Natural killer cell treated with Interleukin-12 subunit alpha and Interleukin-12 subunit beta and Interleukin-15 and Interleukin-18, amount 100 ng/mL, for 72 hours (primary cell): ENCODE measurements at regions not wholly inside any gene's neighbourhood (a gene's known extent, or its start where the extent isn't known, plus 50 kb on each side); places are given as distances from the start of the nearest gene placed in this dataset.

Experiments used
- ATAC-seq, 2 donors: fragments of 150-1000 bp; cut with Tn5 transposase in 1 of 2; sonication (Bioruptor Pico), chemical (Tn5 transposase) in 1 of 2; 2 replicates each; pipeline ENCODE4 v1.10.0; 2021
- DNase-seq: peaks from one replicate; pipeline ENCODE4 v3.0.0; 2022; ENCODE audit warnings: low spot score
- H3K27ac Mint-ChIP-seq, 2 donors: 1 replicate in 1 of 2; 2 replicates in 1 of 2; pipeline ENCODE4 v1.8.0; 2022; ENCODE audit warnings: mixed read lengths in 2 of 2, mild to moderate bottlenecking in 1 of 2, moderate library complexity in 1 of 2
- H3K27me3 Mint-ChIP-seq, 2 donors: 1 replicate in 1 of 2; 2 replicates in 1 of 2; pipeline ENCODE4 v1.8.0; 2022; ENCODE audit warnings: mixed read lengths in 2 of 2
- H3K36me3 Mint-ChIP-seq: one replicate; pipeline ENCODE4 v1.8.0; 2022; ENCODE audit warnings: mixed read lengths
- H3K4me1 Mint-ChIP-seq, 2 donors: 1 replicate in 1 of 2; 2 replicates in 1 of 2; pipeline ENCODE4 v1.8.0; 2022; ENCODE audit warnings: low read depth in 2 of 2, mixed read lengths in 2 of 2, mild to moderate bottlenecking in 1 of 2
- H3K4me3 Mint-ChIP-seq: one replicate; pipeline ENCODE4 v1.8.0; 2022; ENCODE audit warnings: mixed read lengths
- H3K9me3 Mint-ChIP-seq: 2 replicates; pipeline ENCODE4 v1.8.0; 2022; ENCODE audit warnings: mixed read lengths

DNA sequence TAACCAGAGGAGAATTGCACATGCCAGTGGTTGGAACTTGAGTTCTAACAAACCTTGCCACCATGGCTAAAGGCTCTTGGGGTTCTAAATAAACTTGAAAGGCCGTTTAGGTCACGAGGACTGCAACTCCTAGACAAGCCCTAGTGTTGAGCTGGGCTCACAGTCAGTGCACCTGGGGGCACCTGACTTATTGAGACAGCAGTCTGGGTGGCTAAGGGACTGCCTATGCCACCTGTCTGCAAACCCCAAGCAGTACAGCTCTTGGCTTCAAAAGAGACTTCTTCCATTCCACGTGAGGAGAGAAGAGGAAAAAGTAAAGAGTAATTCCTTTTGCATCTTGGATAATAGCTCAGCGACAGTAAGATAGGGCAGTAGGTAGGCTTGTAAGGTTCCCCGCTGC is 765.6 kb upstream of the FOXG1 start:
- no peak for ATAC-seq
- no peak for DNase-seq
- Mint-ChIP-seq H3K27me3 (no peaks in the 10 kb centered on the region), H3K36me3 (peaks cover 5% of the 10 kb centered on the region), H3K4me1 (no peaks in the 10 kb centered on the region), H3K9me3 (peaks cover 14% of the 10 kb centered on the region), H3K27ac (no peak overlapping the region), H3K4me3 (no peak overlapping the region)

DNA sequence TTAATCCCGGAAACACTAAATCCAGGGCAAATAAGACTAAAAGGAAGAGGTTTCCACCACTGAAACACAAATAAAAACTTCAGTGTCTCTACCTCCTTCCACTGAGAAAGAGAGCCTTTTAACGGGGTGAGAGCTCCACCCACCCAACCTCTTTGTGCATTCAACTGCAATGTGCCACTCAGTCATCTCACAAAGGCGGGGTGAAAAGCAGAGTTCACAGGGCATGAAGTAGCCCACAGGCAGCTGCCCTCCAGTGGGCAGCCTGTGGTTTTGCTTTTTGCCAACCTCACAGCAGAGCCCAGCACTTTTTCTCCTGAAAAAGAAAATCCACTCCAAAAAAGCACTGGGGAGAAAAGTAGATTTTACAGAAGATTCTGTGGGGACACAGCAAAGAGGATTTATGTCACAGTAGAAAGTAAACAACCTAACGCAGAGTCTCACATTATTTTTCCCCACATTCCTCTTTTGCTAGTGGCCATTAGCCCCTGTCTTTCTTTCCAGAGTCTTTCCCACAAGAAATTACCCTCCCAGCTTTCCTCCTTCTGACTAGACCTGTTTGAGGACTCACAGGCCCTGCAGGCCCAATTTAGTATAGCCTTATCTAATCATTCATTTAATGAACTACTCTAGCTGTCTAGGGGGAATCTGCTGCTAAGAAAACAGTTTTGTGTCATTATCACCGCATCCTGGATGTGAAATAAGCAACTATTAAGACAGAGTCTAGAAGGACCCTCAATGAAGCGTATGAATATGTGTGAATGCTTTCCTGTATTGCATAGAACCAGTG is 753.8 kb upstream of the FOXG1 start:
- DNase-seq (no peak), ATAC-seq (no peak)
- no peak overlapping the region for H3K27ac Mint-ChIP-seq
- H3K4me3 Mint-ChIP-seq = no peak overlapping the region
- peaks cover 9% of the 10 kb centered on the region for H3K36me3 Mint-ChIP-seq
- H3K27me3 Mint-ChIP-seq = no peaks in the 10 kb centered on the region
- peaks cover 21% of the 10 kb centered on the region for H3K9me3 Mint-ChIP-seq
- H3K4me1 Mint-ChIP-seq = no peaks in the 10 kb centered on the region

DNA sequence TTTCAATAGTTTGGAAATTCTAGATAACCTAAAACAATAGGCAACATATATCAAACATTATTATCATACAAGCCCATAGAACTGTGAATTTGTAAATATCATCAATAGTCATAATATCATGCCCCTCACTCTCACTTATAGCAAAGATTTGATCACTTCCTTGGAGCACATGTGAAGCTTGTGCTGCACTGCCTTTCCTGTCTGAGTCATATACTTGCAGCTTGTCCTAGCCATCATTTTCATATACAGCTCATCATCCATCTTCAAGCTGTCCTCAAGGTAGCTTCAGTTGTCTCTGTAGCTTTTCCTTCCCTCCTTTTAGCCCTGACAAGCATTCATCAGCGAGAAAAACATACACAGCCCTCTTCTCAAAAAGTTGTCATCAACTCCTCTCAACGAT is 746.5 kb upstream of the FOXG1 start:
- peaks cover 11% of the 10 kb centered on the region for H3K36me3 Mint-ChIP-seq
- ATAC-seq (no peak), DNase-seq (no peak)
- peaks cover 13% of the 10 kb centered on the region for H3K9me3 Mint-ChIP-seq
- no peak overlapping the region for H3K27ac Mint-ChIP-seq
- H3K27me3 Mint-ChIP-seq = no peaks in the 10 kb centered on the region
- H3K4me3 Mint-ChIP-seq = no peak overlapping the region
- no peaks in the 10 kb centered on the region for H3K4me1 Mint-ChIP-seq

DNA sequence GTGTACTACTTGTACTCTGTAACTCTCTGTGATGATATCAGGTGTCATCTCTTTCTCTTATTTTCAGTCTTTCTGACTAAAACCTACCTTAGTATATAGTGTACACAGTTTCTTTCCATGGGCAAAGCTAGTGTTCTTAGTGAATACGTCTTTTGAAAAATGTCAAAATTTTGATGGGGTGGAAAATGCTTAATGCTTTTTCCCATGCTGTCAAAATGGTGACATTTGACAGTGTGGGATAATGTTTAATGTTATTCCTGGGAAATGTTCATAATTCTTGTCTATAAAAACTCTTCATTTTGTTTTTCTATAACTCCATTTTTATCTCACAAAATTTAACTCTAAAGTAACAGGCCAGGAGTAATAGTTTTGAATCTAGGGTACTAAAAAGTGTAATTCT is 742.7 kb upstream of the FOXG1 start:
- H3K9me3 Mint-ChIP-seq = peaks cover 21% of the 10 kb centered on the region
- ATAC-seq = no peak
- DNase-seq = no peak
- H3K27ac Mint-ChIP-seq = no peak overlapping the region
- no peaks in the 10 kb centered on the region for H3K27me3 Mint-ChIP-seq
- H3K4me3 Mint-ChIP-seq = no peak overlapping the region
- peaks cover 13% of the 10 kb centered on the region for H3K36me3 Mint-ChIP-seq
- H3K4me1 Mint-ChIP-seq = no peaks in the 10 kb centered on the region

DNA sequence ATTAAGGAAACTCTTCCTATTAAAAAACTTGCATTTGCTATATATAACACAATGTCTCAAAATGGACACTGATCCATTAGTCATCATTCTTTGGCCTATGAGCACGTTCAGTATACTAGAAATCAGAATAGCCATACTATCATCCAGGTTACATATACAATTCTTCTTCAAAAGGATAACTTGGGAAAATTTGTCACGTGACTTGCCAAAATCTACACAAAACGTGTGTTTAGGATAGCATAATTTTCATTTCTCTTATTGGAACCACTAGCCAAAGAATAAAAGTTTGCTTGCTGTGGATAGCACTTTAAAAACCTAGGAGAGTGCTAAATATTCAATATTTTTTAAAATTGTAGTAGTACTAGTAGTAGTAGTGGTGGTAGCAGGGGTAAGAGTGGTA is 714.3 kb upstream of the FOXG1 start:
- H3K9me3 Mint-ChIP-seq = peaks cover 20% of the 10 kb centered on the region
- DNase-seq (no peak), ATAC-seq (no peak)
- H3K27me3 Mint-ChIP-seq = no peaks in the 10 kb centered on the region
- H3K27ac Mint-ChIP-seq = no peak overlapping the region
- H3K4me3 Mint-ChIP-seq = no peak overlapping the region
- peaks cover 6% of the 10 kb centered on the region for H3K36me3 Mint-ChIP-seq
- H3K4me1 Mint-ChIP-seq = peaks cover under 1 to 5% of the 10 kb centered on the region in 2 donors

DNA sequence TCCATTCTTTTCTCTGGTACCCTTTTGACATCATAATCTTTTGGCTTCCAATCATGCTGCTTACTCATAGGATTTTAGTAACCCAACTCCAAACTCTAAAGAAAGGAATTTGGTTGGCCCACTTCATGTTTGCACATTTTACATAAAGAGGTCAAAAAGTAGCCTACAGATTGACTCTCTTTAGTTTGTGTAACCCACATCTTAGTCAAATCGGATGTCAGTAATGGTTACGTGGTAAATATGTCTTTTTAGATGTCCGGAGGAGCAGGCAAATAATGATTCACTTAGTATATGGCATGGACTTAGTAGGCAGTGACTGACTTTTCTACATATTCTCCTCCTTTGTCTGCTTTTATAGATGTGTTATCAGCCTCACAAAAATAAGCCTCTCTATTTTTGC is 711.6 kb upstream of the FOXG1 start:
- ATAC-seq (no peak), DNase-seq (no peak)
- Mint-ChIP-seq H3K27ac (no peak overlapping the region), H3K36me3 (peaks cover 6% of the 10 kb centered on the region), H3K27me3 (no peaks in the 10 kb centered on the region), H3K4me1 (peaks cover 6 to 11% of the 10 kb centered on the region in 2 donors), H3K4me3 (no peak overlapping the region), H3K9me3 (peaks cover 16% of the 10 kb centered on the region)

DNA sequence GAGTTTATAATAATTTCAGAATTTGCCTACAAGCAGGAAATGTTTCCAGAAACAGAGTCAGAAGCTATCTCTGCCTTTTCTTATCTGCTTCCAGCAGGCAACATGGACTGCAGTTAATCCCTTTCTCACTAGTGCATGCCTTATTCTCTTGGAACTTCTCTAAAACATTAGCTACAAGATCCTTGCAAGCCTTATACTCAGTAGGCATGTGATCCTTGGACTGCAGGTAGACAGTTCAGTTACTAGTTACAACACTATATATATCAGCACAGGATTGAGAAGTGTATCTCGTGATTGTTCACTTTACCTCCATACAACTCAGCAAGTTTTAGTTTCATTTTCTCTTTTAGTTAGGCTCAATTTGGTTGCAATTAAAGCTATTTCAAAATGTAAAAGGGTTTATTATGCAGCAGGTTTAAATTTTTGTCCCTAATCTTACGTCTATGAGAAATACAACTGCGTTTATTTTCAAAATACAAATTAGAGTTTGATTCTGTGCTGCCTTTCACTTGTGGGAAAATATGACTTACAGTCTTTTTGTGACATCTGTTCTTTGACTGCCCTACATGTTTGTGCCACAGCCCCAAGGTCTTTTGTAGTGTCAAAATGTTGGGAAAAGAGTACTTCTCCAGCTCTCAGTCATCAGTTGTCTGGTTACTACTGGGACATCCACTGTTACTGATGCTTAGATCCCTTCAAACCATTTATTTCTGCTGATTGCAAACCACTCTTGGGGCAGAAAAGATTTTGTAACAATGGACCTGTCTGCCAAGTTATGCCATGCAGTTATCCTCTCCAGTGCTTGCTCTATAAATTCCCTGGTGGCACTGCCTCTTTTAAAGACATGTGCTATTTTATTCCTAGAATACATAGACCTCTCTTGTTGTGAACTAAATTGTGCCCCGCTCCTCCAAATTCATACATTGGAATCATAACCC is 709.0 kb upstream of the FOXG1 start:
- H3K4me1 Mint-ChIP-seq = peaks cover 6 to 11% of the 10 kb centered on the region in 2 donors
- H3K9me3 Mint-ChIP-seq = peaks cover 13% of the 10 kb centered on the region
- H3K4me3 Mint-ChIP-seq = peak overlapping the region; percentile 53
- H3K36me3 Mint-ChIP-seq = peaks cover 6% of the 10 kb centered on the region
- DNase-seq = no peak
- no peak for ATAC-seq
- no peaks in the 10 kb centered on the region for H3K27me3 Mint-ChIP-seq
- H3K27ac Mint-ChIP-seq = no peak overlapping the region

DNA sequence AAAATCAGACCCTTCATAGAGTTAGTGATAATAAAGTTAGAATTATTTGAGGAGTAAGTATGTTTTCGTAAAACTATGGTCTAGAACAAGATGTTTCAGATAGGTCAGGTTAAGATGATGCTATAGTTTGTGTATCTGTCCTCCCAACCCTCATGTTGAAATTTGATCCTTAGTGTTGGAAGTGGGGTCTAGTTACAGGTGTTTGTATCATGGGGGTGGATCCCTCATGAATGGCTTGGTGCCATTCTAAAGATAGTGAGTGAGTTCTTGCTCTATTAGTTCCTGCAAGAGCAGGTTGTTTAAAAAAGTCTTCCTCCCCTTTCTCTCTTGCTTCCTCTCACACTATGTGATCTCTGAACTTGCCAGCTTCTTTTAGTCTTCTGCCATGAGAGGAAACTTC is 707.3 kb upstream of the FOXG1 start:
- Mint-ChIP-seq H3K27me3 (no peaks in the 10 kb centered on the region), H3K4me3 (no peak overlapping the region), H3K27ac (no peak overlapping the region), H3K9me3 (peaks cover 13% of the 10 kb centered on the region), H3K4me1 (peaks cover 6 to 11% of the 10 kb centered on the region in 2 donors), H3K36me3 (no peaks in the 10 kb centered on the region)
- DNase-seq (no peak), ATAC-seq (no peak)

DNA sequence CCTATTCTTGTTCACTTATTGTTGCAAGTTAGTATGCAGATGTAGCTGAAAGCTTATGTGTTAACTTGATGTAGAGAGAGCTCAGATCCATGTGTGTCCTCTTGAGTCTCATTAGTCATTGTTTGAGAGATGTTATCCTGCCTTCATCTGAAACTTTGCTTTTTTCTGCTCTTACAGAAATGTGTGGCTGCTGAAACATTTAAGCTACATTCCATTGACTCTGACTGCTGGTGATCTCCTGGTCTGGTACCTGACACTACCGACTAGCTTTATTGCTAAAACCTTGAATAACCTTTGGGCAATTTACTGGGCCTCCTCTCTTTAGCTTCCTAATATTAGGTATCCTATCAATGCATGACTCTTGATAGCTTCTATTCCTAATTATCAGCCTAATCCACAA is 705.6 kb upstream of the FOXG1 start:
- Mint-ChIP-seq H3K36me3 (no peaks in the 10 kb centered on the region), H3K27ac (no peak overlapping the region), H3K9me3 (peaks cover 9% of the 10 kb centered on the region), H3K4me3 (no peak overlapping the region), H3K4me1 (peaks cover 6 to 11% of the 10 kb centered on the region in 2 donors), H3K27me3 (no peaks in the 10 kb centered on the region)
- DNase-seq (no peak), ATAC-seq (no peak)

DNA sequence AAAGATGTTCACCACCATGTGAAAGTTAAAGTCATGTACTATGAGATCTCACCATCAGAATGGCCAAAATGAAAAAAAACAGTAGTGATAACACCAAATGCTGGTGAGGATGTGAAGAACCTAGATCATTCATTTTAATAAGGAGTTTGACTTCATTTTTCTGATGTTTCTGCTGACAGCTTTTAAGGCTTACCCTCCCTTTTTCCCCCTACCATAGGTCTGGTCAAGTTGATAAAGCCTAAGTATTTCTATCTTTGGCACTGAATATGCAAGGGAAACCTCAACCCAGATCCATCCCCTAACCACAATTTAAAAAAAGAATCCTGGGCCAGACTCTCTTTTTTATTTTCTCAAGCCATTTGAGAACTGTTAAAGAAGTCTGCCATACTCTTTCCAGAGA is 689.6 kb upstream of the FOXG1 start:
- no peak for DNase-seq
- H3K4me1 Mint-ChIP-seq = no peaks in the 10 kb centered on the region
- no peak overlapping the region for H3K27ac Mint-ChIP-seq
- no peak overlapping the region for H3K4me3 Mint-ChIP-seq
- peaks cover 16% of the 10 kb centered on the region for H3K9me3 Mint-ChIP-seq
- H3K27me3 Mint-ChIP-seq = no peaks in the 10 kb centered on the region
- ATAC-seq = no peak
- peaks cover 6% of the 10 kb centered on the region for H3K36me3 Mint-ChIP-seq

DNA sequence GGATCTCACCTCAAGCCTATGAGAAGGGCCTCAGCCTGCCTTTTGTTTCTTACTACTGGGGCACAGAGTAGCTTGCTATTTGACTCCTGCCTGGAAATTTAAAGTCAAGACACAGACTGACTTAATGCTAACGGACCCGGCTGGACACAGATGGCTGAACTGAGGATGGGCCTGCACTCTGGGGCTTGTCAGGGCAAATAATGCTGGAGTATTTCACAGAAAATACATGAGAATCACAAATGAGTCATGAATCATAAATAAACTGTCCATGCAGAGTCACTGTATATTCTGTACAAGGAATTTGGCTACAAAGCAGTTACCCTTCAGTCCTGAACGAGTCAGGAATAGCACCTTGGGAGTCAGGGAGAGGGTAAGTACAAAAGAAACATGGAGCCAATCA is 683.2 kb upstream of the FOXG1 start:
- ATAC-seq (no peak), DNase-seq (no peak)
- no peaks in the 10 kb centered on the region for H3K4me1 Mint-ChIP-seq
- no peaks in the 10 kb centered on the region for H3K36me3 Mint-ChIP-seq
- H3K4me3 Mint-ChIP-seq = no peak overlapping the region
- no peaks in the 10 kb centered on the region for H3K27me3 Mint-ChIP-seq
- no peak overlapping the region for H3K27ac Mint-ChIP-seq
- peaks cover 11% of the 10 kb centered on the region for H3K9me3 Mint-ChIP-seq

DNA sequence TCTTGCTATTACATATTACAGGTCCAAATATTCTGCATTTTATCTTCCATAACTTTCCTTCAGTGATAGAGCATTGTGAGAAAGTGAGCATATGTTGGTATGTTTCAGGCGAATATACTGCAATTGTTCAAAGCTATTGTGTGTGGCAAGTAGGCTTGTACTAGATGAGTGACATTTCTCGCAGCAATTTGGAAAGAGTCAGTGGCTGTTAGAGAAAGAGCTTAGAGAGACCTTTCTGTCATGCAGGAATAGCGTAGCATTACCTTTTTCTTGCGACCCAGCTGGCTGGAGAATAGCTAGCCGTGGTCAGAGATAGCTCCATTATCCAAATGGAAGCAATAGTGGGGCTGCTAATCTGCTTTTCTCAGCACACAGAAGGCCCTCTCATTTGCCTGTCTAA is 678.5 kb upstream of the FOXG1 start:
- ATAC-seq = no peak
- Mint-ChIP-seq H3K36me3 (no peaks in the 10 kb centered on the region), H3K27ac (no peak overlapping the region), H3K9me3 (peaks cover 29% of the 10 kb centered on the region), H3K27me3 (no peaks in the 10 kb centered on the region), H3K4me3 (no peak overlapping the region), H3K4me1 (no peaks in the 10 kb centered on the region)
- no peak for DNase-seq

DNA sequence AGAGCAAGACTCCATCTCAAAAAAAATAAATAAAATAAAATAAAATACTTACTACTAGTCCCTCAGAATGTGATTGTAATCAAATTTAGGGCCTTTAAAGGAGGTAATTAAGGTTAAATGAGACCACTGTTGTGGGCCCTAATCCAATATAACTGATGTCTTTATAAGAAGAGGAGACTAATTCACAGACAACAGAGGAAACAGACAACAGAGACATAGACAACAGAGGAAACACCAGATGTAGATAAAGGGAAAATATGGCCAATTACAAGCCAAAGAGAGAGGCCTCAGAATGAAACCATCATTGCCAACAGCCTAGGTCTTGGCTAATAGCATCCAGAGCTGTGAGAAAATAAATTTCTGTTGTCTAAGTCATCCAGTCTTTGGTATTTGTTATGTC is 669.0 kb upstream of the FOXG1 start:
- H3K4me1 Mint-ChIP-seq = no peaks in the 10 kb centered on the region
- H3K36me3 Mint-ChIP-seq = no peaks in the 10 kb centered on the region
- no peak overlapping the region for H3K4me3 Mint-ChIP-seq
- H3K27me3 Mint-ChIP-seq = no peaks in the 10 kb centered on the region
- H3K27ac Mint-ChIP-seq = no peak overlapping the region
- no peak for ATAC-seq
- DNase-seq = no peak
- peaks cover 11% of the 10 kb centered on the region for H3K9me3 Mint-ChIP-seq

DNA sequence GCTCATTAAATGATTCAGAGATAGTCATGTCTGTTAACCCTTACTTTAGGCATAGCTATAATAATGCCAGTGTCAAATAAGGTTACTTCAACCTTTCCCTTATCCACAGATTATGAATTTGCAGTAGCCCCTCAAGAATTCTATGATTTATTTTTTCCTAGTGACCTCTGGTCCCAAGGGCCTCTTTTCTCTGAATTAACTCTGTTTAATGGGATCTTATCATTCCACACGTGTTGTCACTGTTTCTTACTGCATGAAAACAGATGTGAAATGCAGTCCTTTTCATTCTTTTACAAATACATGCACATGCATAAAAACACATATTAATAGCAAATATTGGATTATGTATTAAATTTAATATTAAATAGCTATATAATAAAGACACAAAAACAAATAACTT is 667.7 kb upstream of the FOXG1 start:
- H3K27ac Mint-ChIP-seq = no peak overlapping the region
- no peaks in the 10 kb centered on the region for H3K27me3 Mint-ChIP-seq
- ATAC-seq (no peak), DNase-seq (no peak)
- no peaks in the 10 kb centered on the region for H3K4me1 Mint-ChIP-seq
- no peak overlapping the region for H3K4me3 Mint-ChIP-seq
- no peaks in the 10 kb centered on the region for H3K36me3 Mint-ChIP-seq
- H3K9me3 Mint-ChIP-seq = peaks cover 10% of the 10 kb centered on the region
